GM18511 (cell line): ENCODE measurements at regions not wholly inside any gene's neighbourhood (a gene's known extent, or its start where the extent isn't known, plus 50 kb on each side); places are given as distances from the start of the nearest gene placed in this dataset.

Experiments used
- ATAC-seq: cut with Tn5 transposase; IDR thresholded peaks from one replicate; pipeline ENCODE4 v1.9.1; 2021; ENCODE audit warnings: mild to moderate bottlenecking, moderate library complexity; ENCODE audit not compliant: unreplicated experiment

GRCh38 chr3:154976072-154976983, 103.8 kb upstream of the MME start:
- no peak for ATAC-seq

- no peak for ATAC-seq
Observed at GRCh38 chr3:154973851-154974250, 106.3 kb upstream of the MME start.

GRCh38 chr3:154972951-154973350, 107.2 kb upstream of the MME start:
- no peak for ATAC-seq

GRCh38 chr3:154971771-154972326, 108.3 kb upstream of the MME start:
- ATAC-seq: no peak

- no peak for ATAC-seq
Observed at GRCh38 chr3:154971341-154971740, 108.8 kb upstream of the MME start.

- no peak for ATAC-seq
Observed at GRCh38 chr3:154970797-154971196, 109.3 kb upstream of the MME start.

GRCh38 chr3:154969366-154969765, 110.8 kb upstream of the MME start:
- no peak for ATAC-seq

GRCh38 chr3:154967090-154967489, 113.0 kb upstream of the MME start:
- no peak for ATAC-seq

GRCh38 chr3:154956815-154957214, 123.3 kb upstream of the MME start:
- no peak for ATAC-seq

- ATAC-seq: no peak
Observed at GRCh38 chr3:154955907-154956533, 124.1 kb upstream of the MME start.

GRCh38 chr3:154954757-154955156, 125.4 kb upstream of the MME start:
- ATAC-seq: no peak

GRCh38 chr3:154953538-154953937, 126.6 kb upstream of the MME start:
- ATAC-seq: no peak

- no peak for ATAC-seq
Observed at GRCh38 chr3:154952553-154952952, 127.6 kb upstream of the MME start.

- no peak for ATAC-seq
Observed at GRCh38 chr3:154943981-154944380, 136.1 kb upstream of the MME start.

GRCh38 chr3:154942827-154943226, 137.3 kb upstream of the MME start:
- ATAC-seq: no peak

- ATAC-seq: no peak
Observed at GRCh38 chr3:154936196-154936595, 143.9 kb upstream of the MME start.

- no peak for ATAC-seq
Observed at GRCh38 chr3:154933581-154933980, 146.5 kb upstream of the MME start.

- ATAC-seq: no peak
Observed at GRCh38 chr3:154932633-154933032, 147.5 kb upstream of the MME start.

- ATAC-seq: no peak
Observed at GRCh38 chr3:154931484-154931883, 148.6 kb upstream of the MME start.

GRCh38 chr3:154926721-154927120, 153.4 kb upstream of the MME start:
- ATAC-seq: no peak

GRCh38 chr3:154921351-154921750, 158.8 kb upstream of the MME start:
- no peak for ATAC-seq

- no peak for ATAC-seq
Observed at GRCh38 chr3:154919226-154919625, 160.9 kb upstream of the MME start.
